GM23338 (cell line): ENCODE measurements at regions not wholly inside any gene's neighbourhood (a gene's known extent, or its start where the extent isn't known, plus 50 kb on each side); places are given as distances from the start of the nearest gene placed in this dataset.

Experiments
- ATAC-seq: fragments of 200-7000 bp; cut with Tn5 transposase; 3 replicates; pipeline ENCODE4 v1.9.1; 2020
- DNase-seq: peaks from one replicate; pipeline ENCODE4 v3.0.0-alpha.2; 2015; ENCODE audit warnings: low spot score
- H2AFZ ChIP-seq: fragments of 200-600 bp; sonication (generic); 2 replicates; pipeline ENCODE4 v1.8.0; 2016; ENCODE audit warnings: antibody characterized with exemption, mild to moderate bottlenecking, moderate library complexity
- H3F3A ChIP-seq: fragments of 200-600 bp; sonication (generic); replicated peaks from 2 replicates; pipeline ENCODE4 v1.8.0; 2017; ENCODE audit warnings: antibody characterized with exemption, mixed run types, low read depth
- H3K27ac ChIP-seq: fragments of 200-600 bp; sonication (generic); 2 replicates; pipeline ENCODE4 v1.6.1; 2016; ENCODE audit warnings: low read depth
- H3K27me3 ChIP-seq: fragments of 200-600 bp; sonication (generic); 2 replicates; pipeline ENCODE4 v1.8.0; 2016; ENCODE audit warnings: mild to moderate bottlenecking, mixed run types, moderate library complexity; ENCODE audit not compliant: insufficient read depth
- H3K36me3 ChIP-seq: fragments of 200-600 bp; sonication (generic); 2 replicates; pipeline ENCODE4 v1.8.0; 2016; ENCODE audit warnings: mild to moderate bottlenecking; ENCODE audit not compliant: insufficient read depth
- H3K4me1 ChIP-seq: fragments of 200-600 bp; sonication (generic); 2 replicates; pipeline ENCODE4 v1.8.0; 2016; ENCODE audit warnings: mild to moderate bottlenecking, moderate library complexity; ENCODE audit not compliant: insufficient read depth
- H3K4me2 ChIP-seq: fragments of 200-600 bp; sonication (generic); 2 replicates; pipeline ENCODE4 v1.7.1; 2017; ENCODE audit warnings: mixed run types
- H3K4me3 ChIP-seq: fragments of 200-600 bp; sonication (generic); 2 replicates; pipeline ENCODE4 v1.6.1; 2016; ENCODE audit warnings: mixed run types
- H3K79me2 ChIP-seq: fragments of 200-600 bp; sonication (generic); replicated peaks from 2 replicates; pipeline ENCODE4 v1.8.0; 2017; ENCODE audit warnings: mild to moderate bottlenecking; ENCODE audit not compliant: insufficient read depth
- H3K9me2 ChIP-seq: fragments of 200-600 bp; sonication (generic); 2 replicates; pipeline ENCODE4 v1.8.0; 2017; ENCODE audit not compliant: insufficient read depth
- H4K20me1 ChIP-seq: fragments of 200-600 bp; sonication (generic); replicated peaks from 2 replicates; pipeline ENCODE4 v1.8.0; 2017; ENCODE audit warnings: mild to moderate bottlenecking; ENCODE audit not compliant: insufficient read depth
- H3K27ac Mint-ChIP-seq: 2 replicates; pipeline ENCODE4 v1.8.0; 2020; ENCODE audit warnings: inconsistent platforms, mild to moderate bottlenecking, moderate library complexity, mixed read lengths
- H3K27me3 Mint-ChIP-seq: 3 replicates; pipeline ENCODE4 v1.8.0; 2022; ENCODE audit warnings: low read depth, mild to moderate bottlenecking, moderate library complexity, mixed read lengths, inconsistent platforms; ENCODE audit not compliant: insufficient read depth, poor library complexity
- H3K36me3 Mint-ChIP-seq: 3 replicates; pipeline ENCODE4 v1.8.0; 2021; ENCODE audit warnings: low read depth, mild to moderate bottlenecking, inconsistent platforms, moderate library complexity, mixed read lengths
- H3K4me1 Mint-ChIP-seq: 3 replicates; pipeline ENCODE4 v1.8.0; 2020; ENCODE audit warnings: mild to moderate bottlenecking, inconsistent platforms, mixed read lengths
- H3K4me3 Mint-ChIP-seq: 3 replicates; pipeline ENCODE4 v1.8.0; 2021; ENCODE audit warnings: moderate library complexity, mild to moderate bottlenecking, inconsistent platforms, mixed read lengths
- H3K9me3 Mint-ChIP-seq: 3 replicates; pipeline ENCODE4 v1.8.0; 2020; ENCODE audit warnings: moderate library complexity, mild to moderate bottlenecking, inconsistent platforms, mixed read lengths
- CREB1 ChIP-seq: fragments of 250-450 bp; sonication (Bioruptor Pico); IDR thresholded peaks from 2 replicates; pipeline ENCODE4 v1.5.0; 2020; ENCODE audit warnings: low read depth, mild to moderate bottlenecking, moderate library complexity
- CTCF ChIP-seq, 2 experiments: fragments of 200-600 bp in 1 of 2; sonication (generic) in 1 of 2; conservative IDR thresholded peaks; 2 replicates each; pipeline versions ENCODE4 v1.5.1 to v1.6.1; 2016 to 2017; ENCODE audit warnings: antibody characterized with exemption in 2 of 2, low read depth in 2 of 2, mild to moderate bottlenecking in 2 of 2, moderate library complexity in 1 of 2
- ETS1 ChIP-seq: IDR thresholded peaks from 2 replicates; pipeline ENCODE4 v1.6.1; 2016; ENCODE audit warnings: antibody characterized with exemption
- EZH2 ChIP-seq: fragments of 200-600 bp; sonication (generic); IDR thresholded peaks from one replicate; pipeline ENCODE4 v1.8.0; 2017; ENCODE audit warnings: antibody characterized with exemption, mild to moderate bottlenecking, low read depth; ENCODE audit not compliant: unreplicated experiment
- NANOG ChIP-seq: IDR thresholded peaks from 2 replicates; pipeline ENCODE4 v1.6.1; 2016; ENCODE audit warnings: antibody characterized with exemption, borderline replicate concordance
- POLR2AphosphoS5 ChIP-seq: IDR thresholded peaks from 2 replicates; pipeline ENCODE4 v1.6.1; 2016; ENCODE audit warnings: antibody characterized with exemption, low read depth
- STAT1 ChIP-seq: IDR thresholded peaks from one replicate; pipeline ENCODE4 v1.6.1; 2016; ENCODE audit warnings: antibody characterized with exemption; ENCODE audit not compliant: unreplicated experiment
- ZNF114 ChIP-seq: fragments of 250-450 bp; sonication (Bioruptor Pico); IDR thresholded peaks from 2 replicates; pipeline ENCODE4 v1.5.0; 2020; ENCODE audit warnings: mild to moderate bottlenecking, moderate library complexity

GRCh38 chr1:30641572-30642353 is 81.6 kb downstream of the MATN1 start:
- Mint-ChIP-seq H3K36me3 (no peaks in the 10 kb centered on the region), H3K27ac (no peak overlapping the region), H3K4me3 (no peak overlapping the region), H3K27me3 (peaks cover 7% of the 10 kb centered on the region), H3K4me1 (no peaks in the 10 kb centered on the region; the same call in 2 of the 3 replicates), H3K9me3 (peaks cover 4% of the 10 kb centered on the region; the same call in 1 of the 3 replicates)
- ATAC-seq (no peak), DNase-seq (no peak)
- H2AFZ ChIP-seq: no peak overlapping the region
- H3K27ac ChIP-seq: no peak overlapping the region
- H3K9me2 ChIP-seq: no peaks in the 10 kb centered on the region
- no peak for TF ChIP-seq ZNF114 (CRISPR knock-in tag)
- no peak for TF ChIP-seq POLR2AphosphoS5
- TF ChIP-seq ETS1: no peak
- no peaks in the 10 kb centered on the region for H3K27me3 ChIP-seq
- no peaks in the 10 kb centered on the region for H3K4me1 ChIP-seq
- no peaks in the 10 kb centered on the region for H3F3A ChIP-seq
- H3K36me3 ChIP-seq: no peaks in the 10 kb centered on the region
- H4K20me1 ChIP-seq: no peaks in the 10 kb centered on the region
- H3K79me2 ChIP-seq: no peaks in the 10 kb centered on the region
- H3K4me3 ChIP-seq: no peak overlapping the region
- H3K4me2 ChIP-seq: no peak overlapping the region

GRCh38 chr1:30639881-30640452 is 83.4 kb downstream of the MATN1 start:
- Mint-ChIP-seq H3K9me3 (no peaks in the 10 kb centered on the region), H3K4me1 (no peaks in the 10 kb centered on the region), H3K27me3 (peaks cover 4% of the 10 kb centered on the region), H3K27ac (no peak overlapping the region), H3K4me3 (no peak overlapping the region), H3K36me3 (no peaks in the 10 kb centered on the region)
- H3K9me2 ChIP-seq: no peaks in the 10 kb centered on the region
- H3K27ac ChIP-seq: no peak overlapping the region
- H3K36me3 ChIP-seq: no peaks in the 10 kb centered on the region
- no peaks in the 10 kb centered on the region for H3F3A ChIP-seq
- no peak for DNase-seq
- H3K4me3 ChIP-seq: no peak overlapping the region
- H3K79me2 ChIP-seq: no peaks in the 10 kb centered on the region
- H2AFZ ChIP-seq: peak overlapping the region; percentile 28; the same call in 1 of the 2 replicates
- no peak overlapping the region for H3K4me2 ChIP-seq
- H4K20me1 ChIP-seq: no peaks in the 10 kb centered on the region
- no peak for TF ChIP-seq STAT1
- no peak for TF ChIP-seq EZH2
- no peak for TF ChIP-seq CTCF (conservative IDR thresholded peaks at IDR 0.05; ENCODE audit: low read depth in 2 of 2)
- no peak for TF ChIP-seq POLR2AphosphoS5
- TF ChIP-seq NANOG: no peak
- no peak for TF ChIP-seq ZNF114 (CRISPR knock-in tag)
- TF ChIP-seq CREB1 (CRISPR knock-in tag): no peak
- TF ChIP-seq ETS1: no peak
- ATAC-seq: no peak
- H3K4me1 ChIP-seq: no peaks in the 10 kb centered on the region
- H3K27me3 ChIP-seq: no peaks in the 10 kb centered on the region
